ENCODE measurements at regions not wholly inside any gene's neighbourhood (a gene's known extent, or its start where the extent isn't known, plus 50 kb on each side); places are given as distances from the start of the nearest gene placed in this dataset.
"Not testable (repeated sequence)": the region's sequence is repeated elsewhere in the genome, so short reads cannot be mapped to it uniquely, and the experiment has no call there.

DNA sequence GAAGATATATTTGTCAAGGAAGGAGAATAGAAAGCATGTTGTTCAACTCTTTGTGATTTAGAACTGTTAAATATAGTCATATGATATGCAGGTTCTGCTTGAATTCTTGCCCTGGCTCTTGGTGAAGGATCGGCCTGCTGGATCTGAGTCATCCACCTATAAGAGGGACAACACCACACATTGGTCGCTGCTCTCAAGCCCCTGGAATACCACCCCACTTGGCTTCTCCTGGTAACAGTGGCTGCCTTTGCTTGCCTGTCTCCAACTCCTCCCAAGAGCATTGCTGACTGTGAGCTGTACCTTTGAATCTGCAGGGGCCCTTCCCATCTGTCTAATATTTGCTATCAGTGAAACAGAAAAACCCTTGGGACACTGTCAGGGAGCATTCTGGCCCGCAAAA is 78.9 kb upstream of the DGKG start:
- no peak overlapping the region for H3K27ac ChIP-seq
- TF ChIP-seq, protein P1, sequence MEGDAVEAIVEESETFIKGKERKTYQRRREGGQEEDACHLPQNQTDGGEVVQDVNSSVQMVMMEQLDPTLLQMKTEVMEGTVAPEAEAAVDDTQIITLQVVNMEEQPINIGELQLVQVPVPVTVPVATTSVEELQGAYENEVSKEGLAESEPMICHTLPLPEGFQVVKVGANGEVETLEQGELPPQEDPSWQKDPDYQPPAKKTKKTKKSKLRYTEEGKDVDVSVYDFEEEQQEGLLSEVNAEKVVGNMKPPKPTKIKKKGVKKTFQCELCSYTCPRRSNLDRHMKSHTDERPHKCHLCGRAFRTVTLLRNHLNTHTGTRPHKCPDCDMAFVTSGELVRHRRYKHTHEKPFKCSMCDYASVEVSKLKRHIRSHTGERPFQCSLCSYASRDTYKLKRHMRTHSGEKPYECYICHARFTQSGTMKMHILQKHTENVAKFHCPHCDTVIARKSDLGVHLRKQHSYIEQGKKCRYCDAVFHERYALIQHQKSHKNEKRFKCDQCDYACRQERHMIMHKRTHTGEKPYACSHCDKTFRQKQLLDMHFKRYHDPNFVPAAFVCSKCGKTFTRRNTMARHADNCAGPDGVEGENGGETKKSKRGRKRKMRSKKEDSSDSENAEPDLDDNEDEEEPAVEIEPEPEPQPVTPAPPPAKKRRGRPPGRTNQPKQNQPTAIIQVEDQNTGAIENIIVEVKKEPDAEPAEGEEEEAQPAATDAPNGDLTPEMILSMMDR (conservative IDR thresholded peaks at IDR 0.05): no peak

DNA sequence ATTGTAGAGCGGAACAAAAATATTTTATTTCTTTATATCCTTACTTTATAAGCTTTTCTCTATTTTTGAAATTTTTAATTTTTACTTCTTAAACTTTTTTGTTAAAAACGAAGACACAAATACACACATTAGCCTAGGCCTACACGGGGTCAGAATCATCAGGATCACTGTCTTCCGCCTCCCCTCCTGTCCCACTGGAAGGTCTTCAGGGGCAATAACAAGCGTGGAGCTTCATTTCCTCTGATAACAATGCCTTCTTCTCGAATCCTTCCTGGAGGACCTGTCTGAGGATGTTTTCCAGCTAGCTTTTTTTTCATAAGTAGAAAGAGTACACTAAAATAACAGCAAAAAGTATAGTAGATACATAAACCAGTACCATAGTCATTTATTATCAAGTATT is 77.7 kb upstream of the DGKG start:
- no peak overlapping the region for H3K27ac ChIP-seq

DNA sequence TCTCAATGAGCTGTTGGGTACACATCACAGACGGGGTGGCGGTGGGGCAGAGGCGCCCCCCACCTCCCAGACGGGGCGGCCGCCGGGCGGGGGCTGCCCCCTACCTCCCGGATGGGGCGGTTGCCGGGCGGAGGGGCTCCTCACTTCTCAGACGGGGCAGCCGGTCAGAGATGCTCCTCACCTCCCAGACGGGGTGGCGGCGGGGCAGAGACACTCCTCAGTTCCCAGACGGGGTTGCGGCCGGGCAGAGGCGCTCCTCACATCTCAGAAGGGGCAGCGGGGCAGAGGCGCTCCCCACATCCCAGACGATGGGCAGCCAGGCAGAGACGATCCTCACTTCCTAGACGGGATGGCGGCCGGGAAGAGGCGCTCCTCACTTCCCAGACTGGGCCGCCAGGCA is 73.3 kb upstream of the DGKG start:
- not testable (repeated sequence) for H3K27ac ChIP-seq

More for the DNA sequence above, 77.7 kb upstream of the DGKG start:
- TF ChIP-seq, protein P1 (conservative IDR thresholded peaks at IDR 0.05): no peak

DNA sequence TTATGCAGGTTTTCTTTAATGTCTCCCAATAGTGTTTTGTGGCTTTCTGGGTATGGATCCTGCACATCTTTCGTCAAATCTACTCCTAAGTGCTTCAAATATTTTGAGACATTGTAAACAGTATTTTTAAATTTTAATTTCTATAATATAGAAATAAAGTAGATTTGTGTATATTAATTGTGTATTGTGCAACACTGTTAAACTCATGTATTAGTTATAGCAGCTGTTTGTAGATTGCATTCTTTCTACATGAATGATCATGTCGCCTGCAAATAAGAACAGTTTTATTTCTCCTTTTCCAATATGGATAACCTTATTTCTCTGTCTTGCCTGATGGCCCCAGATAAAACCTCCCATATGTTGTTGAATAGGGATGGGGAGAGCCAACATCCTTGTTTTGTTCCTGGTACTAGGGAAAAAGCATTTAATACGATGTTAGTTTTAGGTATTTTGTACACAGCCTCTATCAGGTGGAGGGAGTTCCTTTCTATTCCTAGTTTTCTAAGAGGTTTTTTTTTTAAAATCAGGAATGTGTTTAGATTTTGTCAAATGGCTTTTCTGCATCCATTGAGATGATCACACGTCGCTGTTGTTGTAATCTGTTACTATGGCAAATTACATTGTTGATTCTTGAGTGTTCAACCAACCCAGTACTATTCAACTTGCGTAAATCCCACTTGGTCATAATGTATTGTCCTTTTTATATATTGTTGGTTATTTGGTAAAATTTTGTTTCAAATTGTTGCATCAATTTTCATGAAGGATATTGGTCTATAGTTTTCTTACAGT is 71.1 kb upstream of the DGKG start:
- TF ChIP-seq, protein P1 (conservative IDR thresholded peaks at IDR 0.05): no peak

DNA sequence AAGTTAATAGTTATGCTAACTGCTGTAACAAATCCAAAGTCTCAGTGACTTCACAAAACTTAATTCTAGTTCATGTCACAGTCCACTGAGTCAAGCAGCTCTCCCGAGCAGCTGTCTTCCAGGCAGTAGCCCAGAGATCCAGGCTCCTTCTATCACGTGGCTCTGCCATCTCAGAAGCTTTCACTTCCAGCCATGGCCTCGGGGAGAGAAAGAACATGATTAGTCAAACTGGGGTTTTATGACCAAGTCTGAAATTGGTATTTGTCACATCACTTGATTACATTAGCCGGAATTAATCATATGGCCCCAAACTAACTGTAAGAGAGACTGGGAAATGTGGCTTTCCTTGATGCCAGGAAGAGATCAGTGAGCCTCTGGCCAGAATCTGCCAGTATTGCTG is 70.2 kb upstream of the DGKG start:
- no peak overlapping the region for H3K27ac ChIP-seq
- TF ChIP-seq, protein P1 (conservative IDR thresholded peaks at IDR 0.05): no peak

More for the DNA sequence above, 71.1 kb upstream of the DGKG start:
- H3K27ac ChIP-seq: no peak overlapping the region

DNA sequence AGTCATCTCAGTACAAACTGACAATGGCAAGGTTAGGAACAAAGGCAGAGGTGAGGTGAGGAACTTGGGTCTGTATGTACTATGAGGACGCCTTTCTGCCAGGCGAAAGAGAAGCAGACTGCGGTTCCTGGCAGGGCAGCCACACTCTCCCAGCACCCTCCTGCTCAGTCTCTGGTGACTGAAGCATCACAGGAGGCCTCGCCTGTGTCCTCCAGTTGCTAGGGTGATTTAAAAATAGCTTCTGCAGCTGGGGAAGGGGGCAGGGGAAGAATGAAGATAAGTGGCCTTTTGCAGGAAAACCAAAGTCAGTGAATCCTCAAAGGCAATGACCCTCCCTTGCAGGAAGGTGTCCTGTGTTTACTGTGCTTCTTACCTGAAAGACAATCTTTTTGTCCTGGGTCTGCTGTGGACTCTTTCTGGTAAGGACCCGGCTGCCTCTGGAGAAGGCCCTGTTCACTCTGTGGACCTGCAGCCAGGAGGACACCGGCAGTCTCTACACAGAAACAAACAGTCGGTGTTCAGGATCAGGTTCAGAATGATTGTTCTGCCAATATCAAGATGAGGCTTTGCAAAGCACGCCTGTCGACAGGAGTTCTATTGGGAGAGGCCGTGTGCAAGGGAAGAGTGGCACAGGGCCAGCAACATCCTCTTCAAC is 65.7 kb upstream of the DGKG start:
- TF ChIP-seq, protein P1 (conservative IDR thresholded peaks at IDR 0.05): no peak
- peak overlapping the region; percentile 39; the same call in 1 of the 2 replicates for H3K27ac ChIP-seq

DNA sequence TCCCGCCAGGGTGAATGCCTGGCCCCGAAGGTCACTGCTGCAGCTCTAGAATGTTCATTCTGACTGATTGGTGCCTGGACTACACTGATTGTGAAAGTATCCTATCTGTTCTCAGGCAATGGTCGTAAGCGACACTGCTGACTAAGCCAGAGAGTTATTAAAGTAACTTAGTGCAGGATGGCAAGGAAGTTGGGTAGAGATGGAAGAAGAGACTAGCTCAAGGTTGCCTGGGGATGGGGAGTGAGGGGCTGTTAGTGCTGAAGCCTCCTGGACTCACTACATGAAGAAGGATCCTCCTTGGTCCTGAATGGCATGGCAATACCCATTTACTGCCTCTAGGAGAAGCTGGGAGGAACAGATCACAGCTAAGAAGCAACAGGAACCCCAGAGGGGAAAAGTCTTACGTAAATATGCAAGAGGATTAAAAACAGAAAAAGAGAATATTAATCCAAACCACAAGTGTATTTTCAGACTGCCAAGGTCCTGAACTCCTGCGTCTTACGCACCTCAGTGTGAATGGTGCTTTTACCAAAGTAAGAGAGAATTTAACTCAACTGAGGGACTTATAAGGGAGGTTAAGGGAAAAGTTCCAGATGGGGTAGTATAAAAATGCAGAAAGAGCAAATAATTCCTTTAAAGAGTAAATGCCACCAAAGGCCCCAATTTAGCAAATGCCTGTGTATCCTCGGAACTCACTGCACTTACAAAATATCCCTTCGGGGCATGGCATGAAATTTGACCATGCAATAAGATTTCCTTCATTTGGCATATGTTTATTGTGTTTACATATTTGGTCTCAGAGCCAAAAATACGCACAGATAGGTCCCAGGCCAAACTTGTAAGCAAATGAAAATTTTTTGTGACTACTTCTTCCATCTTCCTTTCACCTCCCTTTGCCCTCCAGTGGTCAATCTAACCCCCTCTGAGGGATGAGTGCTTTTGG is 64.0 kb upstream of the DGKG start:
- peak overlapping the region; percentile 39; the same call in 1 of the 2 replicates for H3K27ac ChIP-seq
- TF ChIP-seq, protein P1 (conservative IDR thresholded peaks at IDR 0.05): no peak; the same call in 1 of the 2 replicates

Measured in VCaP (cell line).